ENCODE measurements at regions not wholly inside any gene's neighbourhood (a gene's known extent, or its start where the extent isn't known, plus 50 kb on each side); places are given as distances from the start of the nearest gene placed in this dataset.

GRCh38 chr14:30331030-30331429 lies 227.9 kb upstream of the G2E3 start:
- H3K27me3 ChIP-seq (replicated peaks; ENCODE audit: insufficient read depth, low read length) = no peaks in the 10 kb centered on the region

GRCh38 chr14:30332374-30332773 lies 226.6 kb upstream of the G2E3 start:
- H3K9me3 ChIP-seq (replicated peaks; ENCODE audit: insufficient read depth, low read length) = no peaks in the 10 kb centered on the region
- H2AFZ ChIP-seq (ENCODE audit: low read length) = no peak overlapping the region
- no peak for DNase-seq
- H3K9me2 ChIP-seq (replicated peaks; ENCODE audit: insufficient read depth, low read length) = no peaks in the 10 kb centered on the region
- no peak overlapping the region for H3K27ac ChIP-seq (ENCODE audit: low read length)
- H3K79me2 ChIP-seq (ENCODE audit: low read length) = no peaks in the 10 kb centered on the region
- no peaks in the 10 kb centered on the region for H3K36me3 ChIP-seq (replicated peaks; ENCODE audit: insufficient read depth, low read length)
- no peak overlapping the region for H3K9ac ChIP-seq (ENCODE audit: low read length)
- TF ChIP-seq EZH2 (optimal IDR thresholded peaks at IDR 0.05; ENCODE audit: low read depth, low read length) = no peak
- no peak for TF ChIP-seq CTCF (IDR thresholded peaks at IDR 0.05; ENCODE audit: low read length)
- no peak for TF ChIP-seq EZH2phosphoT487 (IDR thresholded peaks at IDR 0.05; ENCODE audit: low read length)
- no peaks in the 10 kb centered on the region for H4K20me1 ChIP-seq (ENCODE audit: insufficient read depth, low read length)
- H3K4me2 ChIP-seq (ENCODE audit: low read depth, low read length) = no peak overlapping the region
- H3K27me3 ChIP-seq (replicated peaks; ENCODE audit: insufficient read depth, low read length) = no peaks in the 10 kb centered on the region
- no peak overlapping the region for H3K4me3 ChIP-seq (ENCODE audit: low read length)
- no peaks in the 10 kb centered on the region for H3F3A ChIP-seq (ENCODE audit: insufficient read depth, low read length)
- 0 out of 2 replicates have a peak, but pooled peaks cover 6% of the 10 kb centered on the region for H3K4me1 ChIP-seq (ENCODE audit: low read length)

More at GRCh38 chr14:30331030-30331429, 227.9 kb upstream of the G2E3 start:
- H4K20me1 ChIP-seq (ENCODE audit: insufficient read depth, low read length) = no peaks in the 10 kb centered on the region
- 0 out of 2 replicates have a peak, but pooled peaks cover 6% of the 10 kb centered on the region for H3K4me1 ChIP-seq (ENCODE audit: low read length)
- no peaks in the 10 kb centered on the region for H3K9me2 ChIP-seq (replicated peaks; ENCODE audit: insufficient read depth, low read length)
- H3K4me3 ChIP-seq (ENCODE audit: low read length) = no peak overlapping the region
- no peaks in the 10 kb centered on the region for H3K79me2 ChIP-seq (ENCODE audit: low read length)
- DNase-seq = no peak
- no peak overlapping the region for H3K9ac ChIP-seq (ENCODE audit: low read length)
- H3K36me3 ChIP-seq (replicated peaks; ENCODE audit: insufficient read depth, low read length) = no peaks in the 10 kb centered on the region
- H3K27ac ChIP-seq (ENCODE audit: low read length) = no peak overlapping the region
- no peaks in the 10 kb centered on the region for H3K9me3 ChIP-seq (replicated peaks; ENCODE audit: insufficient read depth, low read length)
- H2AFZ ChIP-seq (ENCODE audit: low read length) = no peak overlapping the region
- no peak overlapping the region for H3K4me2 ChIP-seq (ENCODE audit: low read depth, low read length)
- no peaks in the 10 kb centered on the region for H3F3A ChIP-seq (ENCODE audit: insufficient read depth, low read length)
- TF ChIP-seq EZH2phosphoT487 (IDR thresholded peaks at IDR 0.05; ENCODE audit: low read length) (no peak), CTCF (IDR thresholded peaks at IDR 0.05; ENCODE audit: low read length) (no peak), EZH2 (optimal IDR thresholded peaks at IDR 0.05; ENCODE audit: low read depth, low read length) (no peak)

- no peak overlapping the region for H3K9ac ChIP-seq (ENCODE audit: low read length)
- DNase-seq = no peak
- no peaks in the 10 kb centered on the region for H3K36me3 ChIP-seq (replicated peaks; ENCODE audit: insufficient read depth, low read length)
- no peaks in the 10 kb centered on the region for H3F3A ChIP-seq (ENCODE audit: insufficient read depth, low read length)
- no peak overlapping the region for H3K4me2 ChIP-seq (ENCODE audit: low read depth, low read length)
- H3K4me1 ChIP-seq (ENCODE audit: low read length) = 0 out of 2 replicates have a peak, but pooled peaks cover 9% of the 10 kb centered on the region
- H4K20me1 ChIP-seq (ENCODE audit: insufficient read depth, low read length) = no peaks in the 10 kb centered on the region
- no peaks in the 10 kb centered on the region for H3K9me3 ChIP-seq (replicated peaks; ENCODE audit: insufficient read depth, low read length)
- H3K27ac ChIP-seq (ENCODE audit: low read length) = no peak overlapping the region
- H3K27me3 ChIP-seq (replicated peaks; ENCODE audit: insufficient read depth, low read length) = no peaks in the 10 kb centered on the region
- no peak overlapping the region for H3K4me3 ChIP-seq (ENCODE audit: low read length)
- H2AFZ ChIP-seq (ENCODE audit: low read length) = no peak overlapping the region
- no peaks in the 10 kb centered on the region for H3K79me2 ChIP-seq (ENCODE audit: low read length)
- no peaks in the 10 kb centered on the region for H3K9me2 ChIP-seq (replicated peaks; ENCODE audit: insufficient read depth, low read length)
- TF ChIP-seq EZH2phosphoT487 (IDR thresholded peaks at IDR 0.05; ENCODE audit: low read length) (no peak), CTCF (IDR thresholded peaks at IDR 0.05; ENCODE audit: low read length) (no peak), EZH2 (optimal IDR thresholded peaks at IDR 0.05; ENCODE audit: low read depth, low read length) (no peak)
Observed at GRCh38 chr14:30333934-30334333, 225.0 kb upstream of the G2E3 start.
